Left lung (tissue), 4 donors: ENCODE measurements at regions not wholly inside any gene's neighbourhood (a gene's known extent, or its start where the extent isn't known, plus 50 kb on each side); places are given as distances from the start of the nearest gene placed in this dataset.

ENCODE experiments used
- ATAC-seq: fragments of 200-7000 bp; cut with Tn5 transposase; one replicate; pipeline ENCODE4 v1.9.1; 2020; ENCODE audit warnings: moderate library complexity
- DNase-seq, 4 donors: peaks; one replicate each; pipeline ENCODE4 v3.0.0-alpha.2; 2013 to 2020
- H3K27ac ChIP-seq, 2 donors: fragments of 200-600 bp; sonication (generic) in 1 of 2; one replicate each; pipeline versions ENCODE4 v1.5.0 to v1.8.0; 2020 to 2021
- H3K27me3 ChIP-seq, 2 donors: fragments of 200-600 bp; sonication (generic) in 1 of 2; one replicate each; pipeline versions ENCODE4 v1.5.0 to v1.8.0; 2020 to 2021
- H3K36me3 ChIP-seq, 2 donors: fragments of 200-600 bp; sonication (generic) in 1 of 2; one replicate each; pipeline versions ENCODE4 v1.5.0 to v1.8.0; 2020 to 2021
- H3K4me1 ChIP-seq, 2 donors: fragments of 200-600 bp; one replicate each; pipeline ENCODE4 v1.8.0; 2021
- H3K4me3 ChIP-seq, 2 donors: fragments of 200-600 bp; sonication (generic) in 1 of 2; one replicate each; pipeline versions ENCODE4 v1.5.0 to v1.8.0; 2020 to 2021; ENCODE audit warnings: mild to moderate bottlenecking in 1 of 2
- H3K9me3 ChIP-seq, 2 donors: fragments of 200-600 bp; sonication (generic) in 1 of 2; one replicate each; pipeline versions ENCODE4 v1.5.0 to v1.8.0; 2020 to 2021
- intact Hi-C, 2 donors: fragments of 100-400 bp; cut with DNase I; formaldehyde crosslinking; loops; one replicate each; pipeline versions ENCODE4 v1.11.2 to v1.14.2; 2022
- TF ChIP-seq, protein P1 (sequence below), 2 donors: fragments of 200-600 bp; sonication (generic) in 1 of 2; IDR thresholded peaks; one replicate each; pipeline versions ENCODE4 v1.5.0 to v1.8.0; 2021; ENCODE audit warnings: antibody characterized with exemption in 2 of 2
- donor health status: DM: no; HTN: yes; CAD: no.
- donor health status: DM: no; HTN: no; CAD: no.

DNA sequence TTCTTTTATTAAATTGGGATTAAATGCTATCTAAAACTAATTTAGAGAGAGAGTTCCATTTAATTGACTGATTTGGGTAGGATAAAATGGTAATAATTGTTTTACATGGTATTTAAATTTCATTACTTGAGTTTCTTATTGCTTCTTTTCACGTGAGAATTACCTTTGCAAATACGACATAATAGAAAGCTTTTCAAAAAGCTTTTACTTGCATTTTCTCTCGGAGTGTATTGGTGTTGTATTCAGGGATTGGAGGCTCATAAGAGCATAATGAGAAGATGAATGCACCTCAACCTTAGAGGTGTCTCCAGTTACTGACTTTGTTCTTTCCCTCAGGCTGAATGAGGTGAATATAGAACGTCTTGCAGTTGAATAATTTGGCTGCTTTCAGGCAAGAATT, 67.4 kb upstream of the CPHXL start:
- DNase-seq = no peak
- ATAC-seq = no peak
- TF ChIP-seq, protein P1, sequence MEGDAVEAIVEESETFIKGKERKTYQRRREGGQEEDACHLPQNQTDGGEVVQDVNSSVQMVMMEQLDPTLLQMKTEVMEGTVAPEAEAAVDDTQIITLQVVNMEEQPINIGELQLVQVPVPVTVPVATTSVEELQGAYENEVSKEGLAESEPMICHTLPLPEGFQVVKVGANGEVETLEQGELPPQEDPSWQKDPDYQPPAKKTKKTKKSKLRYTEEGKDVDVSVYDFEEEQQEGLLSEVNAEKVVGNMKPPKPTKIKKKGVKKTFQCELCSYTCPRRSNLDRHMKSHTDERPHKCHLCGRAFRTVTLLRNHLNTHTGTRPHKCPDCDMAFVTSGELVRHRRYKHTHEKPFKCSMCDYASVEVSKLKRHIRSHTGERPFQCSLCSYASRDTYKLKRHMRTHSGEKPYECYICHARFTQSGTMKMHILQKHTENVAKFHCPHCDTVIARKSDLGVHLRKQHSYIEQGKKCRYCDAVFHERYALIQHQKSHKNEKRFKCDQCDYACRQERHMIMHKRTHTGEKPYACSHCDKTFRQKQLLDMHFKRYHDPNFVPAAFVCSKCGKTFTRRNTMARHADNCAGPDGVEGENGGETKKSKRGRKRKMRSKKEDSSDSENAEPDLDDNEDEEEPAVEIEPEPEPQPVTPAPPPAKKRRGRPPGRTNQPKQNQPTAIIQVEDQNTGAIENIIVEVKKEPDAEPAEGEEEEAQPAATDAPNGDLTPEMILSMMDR (IDR thresholded peaks at IDR 0.05) = no peak
- H3K27me3 ChIP-seq = no peaks in the 10 kb centered on the region
- H3K4me1 ChIP-seq = no peaks in the 10 kb centered on the region
- no peak overlapping the region for H3K4me3 ChIP-seq
- H3K27ac ChIP-seq = no peak overlapping the region
- no peaks in the 10 kb centered on the region for H3K9me3 ChIP-seq
- no peaks in the 10 kb centered on the region for H3K36me3 ChIP-seq
- intact Hi-C loops = loop anchor here in 1 of 2 donors (10.0 kb wide), 1 partner anchor 1371 kb away; no protein-coding TSS in a partner anchor

DNA sequence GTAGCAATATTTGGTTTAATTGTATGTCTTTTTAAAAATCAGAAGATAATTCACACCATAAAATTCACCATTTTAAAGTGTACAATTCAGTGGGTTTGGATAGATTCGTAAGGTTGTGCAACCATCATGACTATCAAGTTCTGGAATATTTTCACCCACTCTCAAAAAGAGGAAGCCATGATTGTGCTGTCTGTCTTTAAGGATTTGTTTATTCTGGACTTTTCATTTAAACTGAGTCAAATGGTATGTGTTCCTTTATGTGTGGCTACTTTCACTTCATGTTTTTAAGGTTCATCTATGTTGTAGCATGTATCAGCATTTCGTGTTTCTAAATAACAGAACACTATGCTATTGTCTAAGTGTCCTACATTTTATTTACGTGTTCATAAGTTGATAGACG, 68.1 kb upstream of the CPHXL start:
- DNase-seq (no peak), ATAC-seq (no peak)
- no peaks in the 10 kb centered on the region for H3K9me3 ChIP-seq
- intact Hi-C loops = loop anchor here in 1 of 2 donors (10.0 kb wide), 1 partner anchor 1370 kb away; no protein-coding TSS in a partner anchor
- H3K36me3 ChIP-seq = no peaks in the 10 kb centered on the region
- no peak overlapping the region for H3K4me3 ChIP-seq
- H3K27me3 ChIP-seq = no peaks in the 10 kb centered on the region
- no peak overlapping the region for H3K27ac ChIP-seq
- TF ChIP-seq, protein P1 (IDR thresholded peaks at IDR 0.05) = no peak
- no peaks in the 10 kb centered on the region for H3K4me1 ChIP-seq

DNA sequence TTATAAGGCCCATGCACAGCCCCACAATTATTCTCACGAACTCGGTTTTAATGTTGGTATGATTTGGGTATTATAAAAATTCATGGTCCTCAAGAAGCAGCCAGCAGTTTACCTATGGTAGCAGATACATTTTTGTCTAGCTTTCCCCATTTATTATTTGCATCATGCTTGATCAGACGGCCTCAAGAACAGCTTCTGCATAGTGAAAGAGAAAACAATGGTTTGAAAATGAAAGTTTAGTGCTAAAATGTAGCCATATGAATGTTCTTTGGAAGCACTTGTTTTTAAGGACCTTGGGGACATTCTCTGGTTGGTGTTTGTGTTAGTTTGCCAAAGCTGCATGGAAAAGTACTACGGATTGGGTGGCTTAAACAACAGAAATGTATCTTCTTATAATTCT, 72.4 kb upstream of the CPHXL start:
- TF ChIP-seq, protein P1 (IDR thresholded peaks at IDR 0.05) = no peak
- Histone ChIP-seq H3K27ac (no peak overlapping the region), H3K36me3 (no peaks in the 10 kb centered on the region), H3K4me3 (no peak overlapping the region), H3K27me3 (no peaks in the 10 kb centered on the region), H3K9me3 (no peaks in the 10 kb centered on the region), H3K4me1 (no peaks in the 10 kb centered on the region)
- ATAC-seq (no peak), DNase-seq (no peak)
- intact Hi-C loops = loop anchor here in 1 of 2 donors (10.0 kb wide), 1 partner anchor 1366 kb away; no protein-coding TSS in a partner anchor

DNA sequence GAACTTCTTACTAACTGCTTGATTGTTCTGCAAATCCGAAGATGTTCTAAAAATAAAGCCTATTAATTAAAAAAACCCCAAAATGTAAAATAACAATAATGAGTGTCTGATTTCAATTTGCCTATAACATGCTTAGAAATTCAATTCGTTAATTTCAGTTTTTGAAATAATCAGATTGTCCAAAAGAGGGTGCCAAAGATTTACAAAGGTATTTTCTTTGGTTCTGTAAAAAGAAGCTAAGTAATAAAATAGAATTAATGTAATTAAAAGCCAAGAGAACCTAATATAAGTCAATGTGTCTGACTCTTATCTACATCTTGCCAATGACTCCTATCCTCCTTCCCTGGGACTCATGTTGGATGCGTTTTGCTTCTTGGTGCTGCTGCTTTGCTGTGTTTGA, 75.0 kb upstream of the CPHXL start:
- Histone ChIP-seq H3K27me3 (peaks cover 0 to 2% of the 10 kb centered on the region in 2 donors), H3K4me1 (no peaks in the 10 kb centered on the region), H3K27ac (no peak overlapping the region), H3K4me3 (no peak overlapping the region), H3K36me3 (no peaks in the 10 kb centered on the region), H3K9me3 (no peaks in the 10 kb centered on the region)
- DNase-seq (peak in 1 of 4 donors; percentile 3), ATAC-seq (no peak)
- intact Hi-C loops = no loop called here
- TF ChIP-seq, protein P1 (IDR thresholded peaks at IDR 0.05) = no peak

DNA sequence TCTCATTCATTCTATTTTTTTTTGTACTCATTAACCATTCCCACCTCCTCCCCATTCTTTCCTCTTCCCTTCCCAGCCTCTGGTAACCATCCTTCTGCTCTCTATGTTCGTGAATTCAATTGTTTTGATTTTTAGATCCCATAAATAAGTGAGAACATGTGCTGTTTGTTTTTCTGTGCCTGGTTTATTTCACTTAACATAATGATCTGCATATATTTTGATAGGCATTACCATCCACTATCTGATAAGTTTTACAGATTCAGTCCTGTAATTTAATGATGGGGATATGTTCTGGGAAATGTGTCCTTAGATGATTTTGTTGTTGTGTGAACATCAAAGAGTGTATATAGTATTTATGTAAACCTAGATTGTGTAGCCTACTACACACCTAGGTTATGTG, 77.5 kb upstream of the CPHXL start:
- Histone ChIP-seq H3K27me3 (peaks cover 0 to 5% of the 10 kb centered on the region in 2 donors), H3K9me3 (no peaks in the 10 kb centered on the region), H3K27ac (no peak overlapping the region), H3K4me3 (no peak overlapping the region), H3K36me3 (no peaks in the 10 kb centered on the region), H3K4me1 (no peaks in the 10 kb centered on the region)
- TF ChIP-seq, protein P1 (IDR thresholded peaks at IDR 0.05) = no peak
- intact Hi-C loops = no loop called here
- ATAC-seq = no peak
- DNase-seq = no peak
